Mesenchymal stem cell (in vitro differentiated cells and primary cell): ENCODE measurements at regions not wholly inside any gene's neighbourhood (a gene's known extent, or its start where the extent isn't known, plus 50 kb on each side); places are given as distances from the start of the nearest gene placed in this dataset.

Experiments
- DNase-seq: peaks from one replicate; pipeline ENCODE4 v3.0.0-alpha.2; 2013
- H2AFZ ChIP-seq: one replicate; pipeline ENCODE4 v1.6.1; 2013; ENCODE audit warnings: low read depth, mild to moderate bottlenecking, control low read depth, inconsistent platforms, low read length, moderate library complexity
- H2AK5ac ChIP-seq: 2 replicates; pipeline ENCODE4 v1.6.1; 2013; ENCODE audit warnings: low read length, moderate library complexity, mild to moderate bottlenecking, inconsistent platforms; ENCODE audit not compliant: severe bottlenecking
- H2BK120ac ChIP-seq: one replicate; pipeline ENCODE4 v1.6.1; 2013; ENCODE audit warnings: low read depth, mild to moderate bottlenecking, inconsistent platforms, low read length, moderate library complexity
- H2BK12ac ChIP-seq, 2 experiments: one replicate each; pipeline ENCODE4 v1.6.1; 2013; ENCODE audit warnings: inconsistent platforms in 2 of 2, low read length in 2 of 2, mild to moderate bottlenecking in 2 of 2, moderate library complexity in 2 of 2, control low read depth in 1 of 2
- H2BK15ac ChIP-seq: one replicate; pipeline ENCODE4 v1.6.1; 2013; ENCODE audit warnings: mild to moderate bottlenecking, low read depth, inconsistent platforms; ENCODE audit not compliant: poor library complexity, severe bottlenecking
- H2BK5ac ChIP-seq: 2 replicates; pipeline ENCODE4 v1.6.1; 2013; ENCODE audit warnings: low read depth, mild to moderate bottlenecking, low read length, control low read depth, inconsistent platforms; ENCODE audit not compliant: poor library complexity, severe bottlenecking
- H3K14ac ChIP-seq, 2 experiments: one replicate each; pipeline ENCODE4 v1.6.1; 2013; ENCODE audit warnings: inconsistent platforms in 2 of 2, low read length in 2 of 2, control low read depth in 1 of 2, mild to moderate bottlenecking in 1 of 2, moderate library complexity in 1 of 2
- H3K18ac ChIP-seq, 2 experiments: one replicate each; pipeline ENCODE4 v1.6.1; 2013; ENCODE audit warnings: inconsistent platforms in 2 of 2, low read length in 2 of 2, control low read depth in 1 of 2, low read depth in 1 of 2, mild to moderate bottlenecking in 1 of 2
- H3K23ac ChIP-seq, 2 experiments: one replicate each; pipeline ENCODE4 v1.6.1; 2013; ENCODE audit warnings: inconsistent platforms in 2 of 2, low read length in 2 of 2, mild to moderate bottlenecking in 2 of 2, moderate library complexity in 2 of 2, control low read depth in 1 of 2
- H3K27ac ChIP-seq: 2 replicates; pipeline ENCODE4 v1.5.1; 2013; ENCODE audit warnings: mild to moderate bottlenecking, moderate library complexity, low read length, control low read depth, inconsistent platforms; ENCODE audit not compliant: poor library complexity, severe bottlenecking
- H3K27me3 ChIP-seq, 2 experiments: 2 replicates each; pipeline versions ENCODE4 v1.6.1 to v1.7.0; 2013; ENCODE audit warnings: low read length in 2 of 2, mild to moderate bottlenecking in 2 of 2, moderate library complexity in 2 of 2, control low read depth in 1 of 2, inconsistent platforms in 1 of 2; ENCODE audit not compliant: control insufficient read depth in 1 of 2, insufficient read depth in 1 of 2
- H3K36me3 ChIP-seq, 2 experiments: 2 replicates each; pipeline versions ENCODE4 v1.6.1 to v1.7.0; 2013; ENCODE audit warnings: low read length in 2 of 2, control low read depth in 1 of 2, inconsistent platforms in 1 of 2, low read depth in 1 of 2, mild to moderate bottlenecking in 1 of 2; ENCODE audit not compliant: insufficient read depth in 2 of 2, control insufficient read depth in 1 of 2
- H3K4ac ChIP-seq, 2 experiments: one replicate each; pipeline ENCODE4 v1.6.1; 2013; ENCODE audit warnings: inconsistent platforms in 2 of 2, low read length in 2 of 2, mild to moderate bottlenecking in 2 of 2, moderate library complexity in 2 of 2, control low read depth in 1 of 2, low read depth in 1 of 2
- H3K4me1 ChIP-seq: 2 replicates; pipeline ENCODE4 v1.6.1; 2013; ENCODE audit warnings: low read depth, low read length, control low read depth; ENCODE audit not compliant: control insufficient read depth, insufficient read depth
- H3K4me2 ChIP-seq: 2 replicates; pipeline ENCODE4 v1.6.1; 2013; ENCODE audit warnings: low read length, mild to moderate bottlenecking, inconsistent platforms; ENCODE audit not compliant: poor library complexity, severe bottlenecking
- H3K4me3 ChIP-seq, 2 experiments: 2 replicates each; pipeline versions ENCODE4 v1.5.1 to v1.7.0; 2013; ENCODE audit warnings: low read length in 2 of 2, mild to moderate bottlenecking in 2 of 2, control low read depth in 1 of 2, low read depth in 1 of 2; ENCODE audit not compliant: insufficient read depth in 1 of 2
- H3K79me1 ChIP-seq: replicated peaks from 2 replicates; pipeline ENCODE4 v1.6.1; 2013; ENCODE audit warnings: mild to moderate bottlenecking, control low read depth, low read length, inconsistent platforms; ENCODE audit not compliant: poor library complexity, severe bottlenecking
- H3K9ac ChIP-seq: 2 replicates; pipeline ENCODE4 v1.7.0; 2013; ENCODE audit warnings: mild to moderate bottlenecking, low read length, moderate library complexity
- H3K9me3 ChIP-seq: 2 replicates; pipeline ENCODE4 v1.7.0; 2013; ENCODE audit warnings: mild to moderate bottlenecking, low read length; ENCODE audit not compliant: control insufficient read depth
- H4K8ac ChIP-seq: one replicate; pipeline ENCODE4 v1.6.1; 2013; ENCODE audit warnings: inconsistent platforms, mild to moderate bottlenecking, low read length, moderate library complexity
- H4K91ac ChIP-seq: one replicate; pipeline ENCODE4 v1.6.1; 2013; ENCODE audit warnings: mild to moderate bottlenecking, low read length, inconsistent platforms
- WGBS: methylation state at CpG from one replicate; pipeline ENCODE4 v1.1.7; 2013; ENCODE audit warnings: mixed read lengths; 5-methylcytosine and 5-hydroxymethylcytosine counted together

DNA sequence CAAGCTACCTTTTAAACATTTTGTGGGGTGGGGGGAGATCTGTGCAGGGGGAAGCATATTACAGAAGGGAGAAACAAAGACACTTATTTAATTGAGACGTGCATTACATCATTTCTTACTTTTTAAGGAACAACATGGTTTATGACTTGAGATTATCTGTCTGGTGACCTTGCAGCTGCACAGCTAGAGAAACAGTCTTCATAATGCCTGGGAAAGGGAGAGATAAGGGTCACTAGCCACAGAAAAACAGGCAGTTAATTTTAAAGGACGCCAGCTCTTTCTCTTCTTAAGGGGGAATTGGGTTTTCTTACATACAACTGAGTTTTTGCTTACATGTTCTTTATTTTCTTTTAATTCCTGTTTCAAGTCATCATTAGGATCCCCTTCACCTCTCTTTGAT is 147.9 kb downstream of the SST start:
- H4K8ac ChIP-seq: no peak overlapping the region
- H3K27me3 ChIP-seq: no peaks in the 10 kb centered on the region
- no peak overlapping the region for H3K9ac ChIP-seq
- no peaks in the 10 kb centered on the region for H3K79me1 ChIP-seq
- no peak overlapping the region for H3K23ac ChIP-seq
- no peak overlapping the region for H2BK5ac ChIP-seq
- H3K27ac ChIP-seq: no peak overlapping the region
- no peak overlapping the region for H3K4ac ChIP-seq
- no peaks in the 10 kb centered on the region for H3K36me3 ChIP-seq
- peaks cover 3% of the 10 kb centered on the region for H3K4me1 ChIP-seq
- H2AFZ ChIP-seq: no peak overlapping the region
- no peaks in the 10 kb centered on the region for H3K9me3 ChIP-seq
- no peak overlapping the region for H2BK15ac ChIP-seq
- no peak overlapping the region for H2BK120ac ChIP-seq
- 50% methylated on average over 1 of the region's 2 CpGs for WGBS
- no peak for DNase-seq
- H4K91ac ChIP-seq: no peak overlapping the region
- H2BK12ac ChIP-seq: no peak overlapping the region
- no peak overlapping the region for H2AK5ac ChIP-seq
- no peak overlapping the region for H3K14ac ChIP-seq
- no peak overlapping the region for H3K4me3 ChIP-seq
- no peak overlapping the region for H3K18ac ChIP-seq
- no peak overlapping the region for H3K4me2 ChIP-seq

DNA sequence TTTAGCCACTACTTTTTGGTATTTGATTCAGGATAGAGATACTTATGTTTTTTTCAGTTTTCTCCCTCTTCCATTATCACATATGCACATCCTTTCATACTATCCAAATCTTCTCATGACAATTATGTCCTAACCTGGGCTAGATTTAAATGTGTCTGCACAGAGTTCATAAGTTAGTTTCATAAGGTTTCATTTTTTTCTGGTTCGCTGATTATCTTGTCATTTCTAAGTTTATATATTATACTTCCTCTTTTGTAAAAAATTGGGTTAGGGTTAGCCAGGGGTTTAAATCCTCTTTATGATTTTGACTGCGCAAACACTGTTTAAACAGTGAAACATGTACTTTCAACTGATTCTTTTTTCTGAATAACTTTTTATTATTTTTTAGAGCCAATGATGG is 148.6 kb downstream of the SST start:
- no peak overlapping the region for H2BK15ac ChIP-seq
- no peak overlapping the region for H3K23ac ChIP-seq
- H2BK12ac ChIP-seq: no peak overlapping the region
- H3K9ac ChIP-seq: no peak overlapping the region
- H3K4ac ChIP-seq: no peak overlapping the region
- peaks cover 5% of the 10 kb centered on the region for H3K4me1 ChIP-seq
- H4K8ac ChIP-seq: no peak overlapping the region
- H3K4me2 ChIP-seq: no peak overlapping the region
- H2AFZ ChIP-seq: no peak overlapping the region
- no peaks in the 10 kb centered on the region for H3K27me3 ChIP-seq
- H4K91ac ChIP-seq: no peak overlapping the region
- H3K18ac ChIP-seq: no peak overlapping the region
- H3K36me3 ChIP-seq: no peaks in the 10 kb centered on the region
- H3K4me3 ChIP-seq: no peak overlapping the region
- WGBS: no CpG with 5 or more reads among the region's 2 CpGs
- H2BK5ac ChIP-seq: no peak overlapping the region
- H3K79me1 ChIP-seq: no peaks in the 10 kb centered on the region
- H3K9me3 ChIP-seq: no peaks in the 10 kb centered on the region
- no peak for DNase-seq
- no peak overlapping the region for H2BK120ac ChIP-seq
- H2AK5ac ChIP-seq: no peak overlapping the region
- no peak overlapping the region for H3K14ac ChIP-seq
- no peak overlapping the region for H3K27ac ChIP-seq

DNA sequence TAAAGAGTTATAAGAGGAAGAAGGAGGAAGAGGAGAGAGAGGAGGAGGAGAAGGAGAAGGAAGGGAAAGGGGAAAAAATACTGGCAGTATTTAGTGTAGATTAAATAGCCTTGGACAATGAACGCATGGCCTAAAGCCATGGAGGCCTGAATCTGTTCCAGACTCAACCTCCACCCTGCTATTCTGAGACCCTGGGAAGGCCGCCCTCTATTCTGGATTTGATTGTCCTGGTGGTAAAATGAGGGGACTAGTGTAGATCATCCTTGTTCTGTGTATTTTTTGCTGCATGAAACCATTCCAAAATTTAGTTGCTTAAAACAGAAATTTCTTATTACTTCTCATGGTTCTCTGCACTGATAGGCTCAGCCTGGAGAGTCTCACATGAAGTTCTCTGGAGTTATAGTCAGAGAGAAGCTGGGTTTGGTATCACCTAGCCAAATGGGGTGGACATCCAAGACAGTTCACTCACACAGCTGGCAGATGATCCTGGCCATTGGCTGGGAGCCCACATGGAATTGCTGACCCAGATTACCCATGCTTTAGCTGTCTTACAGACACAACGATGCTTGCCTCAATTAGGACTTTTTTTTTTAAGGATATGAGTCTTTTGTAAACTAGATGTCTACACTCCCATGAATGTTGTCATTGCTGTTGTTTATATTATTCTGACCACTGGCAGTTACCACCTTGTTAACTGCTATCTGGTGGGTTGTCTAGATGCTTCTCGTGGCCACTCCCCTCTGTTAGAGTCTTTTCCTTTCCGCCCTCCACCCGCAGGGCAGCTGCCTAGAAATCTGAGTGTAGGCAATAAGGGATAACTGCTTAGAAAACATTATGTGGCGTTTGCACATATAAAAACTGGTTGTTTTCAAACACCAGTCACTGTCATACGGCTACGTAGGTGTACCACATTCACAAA is 149.9 kb downstream of the SST start:
- Histone ChIP-seq H3K9me3 (no peaks in the 10 kb centered on the region), H3K79me1 (no peaks in the 10 kb centered on the region), H3K18ac (no peak overlapping the region), H3K27me3 (no peaks in the 10 kb centered on the region), H2AK5ac (peak overlapping the region; percentile 40), H3K23ac (no peak overlapping the region), H2BK12ac (no peak overlapping the region), H2BK15ac (no peak overlapping the region), H2AFZ (no peak overlapping the region), H4K91ac (no peak overlapping the region), H3K4ac (no peak overlapping the region), H3K4me3 (no peak overlapping the region), H2BK120ac (no peak overlapping the region), H3K27ac (peak overlapping the region; percentile 80), H3K36me3 (no peaks in the 10 kb centered on the region), H3K4me1 (peaks cover 5% of the 10 kb centered on the region), H3K14ac (no peak overlapping the region), H3K9ac (no peak overlapping the region), H2BK5ac (peak overlapping the region; percentile 82), H3K4me2 (no peak overlapping the region), H4K8ac (no peak overlapping the region)
- WGBS: 86% methylated on average over 8 of the region's 9 CpGs
- no peak for DNase-seq

DNA sequence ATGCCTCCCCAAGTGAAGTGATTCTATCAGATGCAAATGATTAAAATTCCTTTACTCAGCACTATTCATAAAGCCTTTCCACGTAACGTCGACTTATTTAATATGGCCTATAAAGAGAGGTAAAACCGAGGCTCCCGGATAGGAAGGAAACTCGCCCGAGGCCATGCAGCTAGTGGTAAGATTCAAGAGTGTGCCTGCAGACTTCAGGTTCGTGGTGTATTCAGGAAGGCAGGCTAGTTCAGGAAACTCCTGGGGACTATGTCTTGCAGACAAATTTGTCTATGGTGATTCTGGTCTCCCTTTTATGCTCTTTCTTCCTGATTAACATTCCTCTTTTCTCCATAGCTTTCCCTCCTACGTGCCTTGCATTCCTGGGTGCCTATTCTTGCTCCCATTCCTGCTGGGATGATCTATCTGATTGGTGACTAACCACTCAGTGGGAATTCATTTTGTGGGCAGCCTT is 150.7 kb downstream of the SST start:
- Histone ChIP-seq H2AK5ac (no peak overlapping the region), H4K8ac (no peak overlapping the region), H3K4me2 (no peak overlapping the region), H3K79me1 (no peaks in the 10 kb centered on the region), H2BK5ac (no peak overlapping the region), H3K36me3 (no peaks in the 10 kb centered on the region), H3K27me3 (no peaks in the 10 kb centered on the region), H3K27ac (peak overlapping the region; percentile 80), H4K91ac (no peak overlapping the region), H2BK120ac (no peak overlapping the region), H2AFZ (no peak overlapping the region), H3K14ac (no peak overlapping the region), H3K4ac (no peak overlapping the region), H3K23ac (no peak overlapping the region), H3K9ac (no peak overlapping the region), H2BK12ac (no peak overlapping the region), H3K4me3 (no peak overlapping the region), H3K18ac (no peak overlapping the region), H3K4me1 (peaks cover 5% of the 10 kb centered on the region), H3K9me3 (no peaks in the 10 kb centered on the region), H2BK15ac (no peak overlapping the region)
- 74% methylated on average over 9 of the region's 9 CpGs for WGBS
- DNase-seq: no peak
